ENCODE measurements at regions not wholly inside any gene's neighbourhood (a gene's known extent, or its start where the extent isn't known, plus 50 kb on each side); places are given as distances from the start of the nearest gene placed in this dataset.

DNA sequence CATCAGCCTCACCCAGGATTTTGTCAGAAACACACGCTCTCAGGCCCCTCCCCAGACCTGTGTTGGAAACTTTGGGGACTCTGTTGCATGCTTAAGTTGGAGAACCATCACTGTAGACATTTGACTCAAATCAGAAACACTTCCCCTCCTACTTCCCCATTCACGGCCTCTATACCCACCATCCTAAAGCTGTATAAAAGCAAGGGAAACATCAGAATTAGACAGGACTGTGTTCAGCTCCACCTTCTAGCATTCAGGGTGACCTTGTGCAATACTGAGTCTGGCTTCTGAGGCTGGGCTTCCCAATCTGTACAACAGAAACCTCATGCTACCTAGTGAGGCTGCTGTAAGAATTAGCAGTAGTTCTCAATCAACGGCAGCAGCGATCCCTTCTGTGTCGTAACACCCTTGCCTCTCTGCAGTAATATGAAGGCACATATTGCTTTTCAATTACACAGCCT lies 252.3 kb downstream of the LY86 start:
- H3K4ac ChIP-seq (ENCODE audit: low read depth, low read length) = no peak overlapping the region
- H4K20me1 ChIP-seq (ENCODE audit: control insufficient read depth, insufficient read depth, insufficient read length) = no peaks in the 10 kb centered on the region
- WGBS (ENCODE audit: extremely low coverage, insufficient read length, low lambda C conversion rate) = no CpG with 5 or more reads among the region's 5 CpGs
- H3T11ph ChIP-seq (ENCODE audit: low read length) = no peak overlapping the region
- no peak overlapping the region for H2BK15ac ChIP-seq (ENCODE audit: low read depth, low read length)
- no peaks in the 10 kb centered on the region for H3K23me2 ChIP-seq (ENCODE audit: insufficient read length, low read depth, low read length, poor library complexity, severe bottlenecking)
- no peak overlapping the region for H3K18ac ChIP-seq (ENCODE audit: insufficient read length, low read depth, low read length)
- no peak overlapping the region for H3K4me3 Mint-ChIP-seq
- H3K79me1 ChIP-seq (ENCODE audit: insufficient read depth, low read depth, low read length, poor library complexity, severe bottlenecking) = no peaks in the 10 kb centered on the region
- peaks cover 3% of the 10 kb centered on the region; the same call in 1 of the 2 replicates for H3K4me1 ChIP-seq (ENCODE audit: insufficient read depth, low read length)
- H3K9me3 ChIP-seq (ENCODE audit: control insufficient read depth, low read depth, low read length) = no peaks in the 10 kb centered on the region
- H2BK12ac ChIP-seq (ENCODE audit: insufficient read length, low read depth, low read length) = no peak overlapping the region
- no peak overlapping the region for H3K23ac ChIP-seq (ENCODE audit: insufficient read length, low read depth, low read length)
- peaks cover 4 to 8% of the 10 kb centered on the region in 2 experiments; a peak in 3 of 4 replicates for H3K4me1 Mint-ChIP-seq
- no peak overlapping the region for H3K27ac Mint-ChIP-seq
- H3K27me3 Mint-ChIP-seq (ENCODE audit: low read depth) = peaks cover 17% of the 10 kb centered on the region
- H3K4me2 ChIP-seq (ENCODE audit: insufficient read depth, insufficient read length, low read length) = no peak overlapping the region
- TF ChIP-seq, protein P1, sequence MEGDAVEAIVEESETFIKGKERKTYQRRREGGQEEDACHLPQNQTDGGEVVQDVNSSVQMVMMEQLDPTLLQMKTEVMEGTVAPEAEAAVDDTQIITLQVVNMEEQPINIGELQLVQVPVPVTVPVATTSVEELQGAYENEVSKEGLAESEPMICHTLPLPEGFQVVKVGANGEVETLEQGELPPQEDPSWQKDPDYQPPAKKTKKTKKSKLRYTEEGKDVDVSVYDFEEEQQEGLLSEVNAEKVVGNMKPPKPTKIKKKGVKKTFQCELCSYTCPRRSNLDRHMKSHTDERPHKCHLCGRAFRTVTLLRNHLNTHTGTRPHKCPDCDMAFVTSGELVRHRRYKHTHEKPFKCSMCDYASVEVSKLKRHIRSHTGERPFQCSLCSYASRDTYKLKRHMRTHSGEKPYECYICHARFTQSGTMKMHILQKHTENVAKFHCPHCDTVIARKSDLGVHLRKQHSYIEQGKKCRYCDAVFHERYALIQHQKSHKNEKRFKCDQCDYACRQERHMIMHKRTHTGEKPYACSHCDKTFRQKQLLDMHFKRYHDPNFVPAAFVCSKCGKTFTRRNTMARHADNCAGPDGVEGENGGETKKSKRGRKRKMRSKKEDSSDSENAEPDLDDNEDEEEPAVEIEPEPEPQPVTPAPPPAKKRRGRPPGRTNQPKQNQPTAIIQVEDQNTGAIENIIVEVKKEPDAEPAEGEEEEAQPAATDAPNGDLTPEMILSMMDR (conservative IDR thresholded peaks at IDR 0.05) = no peak
- no peak overlapping the region for H3K27ac ChIP-seq (ENCODE audit: insufficient read length, low read depth, low read length)
- no peak overlapping the region for H2BK5ac ChIP-seq (ENCODE audit: insufficient read length, low read length)
- no peak overlapping the region for H4K5ac ChIP-seq (ENCODE audit: insufficient read length, low read depth, low read length)
- no peak overlapping the region for H2AK5ac ChIP-seq (ENCODE audit: insufficient read length, low read length)
- no peak overlapping the region for H2AFZ ChIP-seq (ENCODE audit: low read length)
- DNase-seq = no peak
- H3K9me3 Mint-ChIP-seq = peaks cover 2 to 4% of the 10 kb centered on the region in 2 experiments; a peak in 2 of 5 replicates
- H3K56ac ChIP-seq (ENCODE audit: insufficient read length, low read depth, low read length) = no peak overlapping the region
- no peak overlapping the region for H2BK120ac ChIP-seq (ENCODE audit: low read depth, low read length, poor library complexity, severe bottlenecking)
- H2BK20ac ChIP-seq (ENCODE audit: low read depth, low read length, poor library complexity, severe bottlenecking) = no peak overlapping the region
- no peaks in the 10 kb centered on the region for H3K79me2 ChIP-seq (ENCODE audit: insufficient read depth, low read length)
- H3K14ac ChIP-seq (ENCODE audit: insufficient read depth, low read length) = no peak overlapping the region
- no peak overlapping the region for H3K9ac ChIP-seq (ENCODE audit: extremely low read depth, insufficient read length, low read length)
- no peak overlapping the region for H4K8ac ChIP-seq (replicated peaks; ENCODE audit: insufficient read length, low read depth, low read length)
- no peaks in the 10 kb centered on the region for H3K27me3 ChIP-seq (ENCODE audit: insufficient read depth, low read length)
- H4K91ac ChIP-seq (ENCODE audit: insufficient read length, low read depth, low read length) = no peak overlapping the region
- H3K36me3 Mint-ChIP-seq (ENCODE audit: insufficient read depth in 1 of 3, low read depth in 3 of 3) = no peaks in the 10 kb centered on the region; a peak in 1 of 7 replicates
